GM19324 (cell line): ENCODE measurements at regions not wholly inside any gene's neighbourhood (a gene's known extent, or its start where the extent isn't known, plus 50 kb on each side); places are given as distances from the start of the nearest gene placed in this dataset.

Experiments used
- ATAC-seq: cut with Tn5 transposase; IDR thresholded peaks from one replicate; pipeline ENCODE4 v1.9.1; 2021; ENCODE audit warnings: mild to moderate bottlenecking, moderate library complexity; ENCODE audit not compliant: unreplicated experiment, low FRiP score

- ATAC-seq = no peak
These were observed 270.9 kb downstream of the TLE3 start for GRCh38 chr15:69826819-69827175.

- no peak for ATAC-seq
These were observed 270.0 kb downstream of the TLE3 start for GRCh38 chr15:69827751-69828150.

GRCh38 chr15:69828181-69828828, 269.4 kb downstream of the TLE3 start:
- ATAC-seq = no peak

GRCh38 chr15:69829974-69830373, 267.7 kb downstream of the TLE3 start:
- ATAC-seq = no peak

GRCh38 chr15:69830430-69830829, 267.3 kb downstream of the TLE3 start:
- ATAC-seq = no peak

GRCh38 chr15:69830876-69831275, 266.8 kb downstream of the TLE3 start:
- no peak for ATAC-seq

GRCh38 chr15:69834267-69834666, 263.4 kb downstream of the TLE3 start:
- no peak for ATAC-seq

GRCh38 chr15:69834761-69835160, 263.0 kb downstream of the TLE3 start:
- no peak for ATAC-seq

GRCh38 chr15:69836048-69836447, 261.7 kb downstream of the TLE3 start:
- ATAC-seq = no peak

- no peak for ATAC-seq
These were observed 261.0 kb downstream of the TLE3 start for GRCh38 chr15:69836526-69837230.

- no peak for ATAC-seq
These were observed 259.4 kb downstream of the TLE3 start for GRCh38 chr15:69838338-69838737.

- ATAC-seq = no peak
These were observed 258.7 kb downstream of the TLE3 start for GRCh38 chr15:69838994-69839393.

- no peak for ATAC-seq
These were observed 256.4 kb downstream of the TLE3 start for GRCh38 chr15:69841113-69841828.

- no peak for ATAC-seq
These were observed 254.9 kb downstream of the TLE3 start for GRCh38 chr15:69842851-69843250.

- no peak for ATAC-seq
These were observed 254.3 kb downstream of the TLE3 start for GRCh38 chr15:69843276-69843899.

- ATAC-seq = no peak
These were observed 253.8 kb downstream of the TLE3 start for GRCh38 chr15:69843900-69844304.

- ATAC-seq = no peak
These were observed 252.6 kb downstream of the TLE3 start for GRCh38 chr15:69845159-69845558.

- ATAC-seq = no peak
These were observed 250.1 kb downstream of the TLE3 start for GRCh38 chr15:69847625-69848024.

GRCh38 chr15:69848096-69848495, 249.6 kb downstream of the TLE3 start:
- no peak for ATAC-seq

GRCh38 chr15:69848551-69849231, 249.0 kb downstream of the TLE3 start:
- ATAC-seq = no peak

GRCh38 chr15:69849232-69849610, 248.5 kb downstream of the TLE3 start:
- no peak for ATAC-seq
